ENCODE measurements at regions not wholly inside any gene's neighbourhood (a gene's known extent, or its start where the extent isn't known, plus 50 kb on each side); places are given as distances from the start of the nearest gene placed in this dataset.

DNA sequence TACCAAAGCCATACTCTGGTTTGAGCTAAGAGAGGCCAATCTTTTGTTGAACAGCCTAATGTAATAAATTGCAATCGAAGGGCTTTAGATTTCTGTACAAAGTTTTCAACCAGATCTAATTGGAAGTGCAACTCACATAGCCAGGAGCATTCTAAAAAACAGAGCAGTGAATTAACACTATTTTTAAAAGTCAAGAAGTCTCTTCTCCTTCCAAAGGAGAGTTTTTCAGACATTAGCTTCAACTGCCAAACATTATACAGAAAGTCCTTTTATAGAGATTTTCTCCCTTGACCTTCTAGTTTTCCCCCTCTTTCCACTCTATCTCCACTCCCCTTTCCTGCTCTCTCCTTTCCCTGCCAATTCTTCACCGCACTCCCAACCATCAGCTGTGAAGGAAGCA, 259.6 kb downstream of the NOVA1 start:
- no peak for TF ChIP-seq ZNF274 (IDR thresholded peaks at IDR 0.05; ENCODE audit: low read depth, low read length)
- TF ChIP-seq, protein P1, sequence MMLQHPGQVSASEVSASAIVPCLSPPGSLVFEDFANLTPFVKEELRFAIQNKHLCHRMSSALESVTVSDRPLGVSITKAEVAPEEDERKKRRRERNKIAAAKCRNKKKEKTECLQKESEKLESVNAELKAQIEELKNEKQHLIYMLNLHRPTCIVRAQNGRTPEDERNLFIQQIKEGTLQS (IDR thresholded peaks at IDR 0.05) = no peak

Measured in HCT116 (cell line).